LNCAP (cell line): ENCODE measurements at regions not wholly inside any gene's neighbourhood (a gene's known extent, or its start where the extent isn't known, plus 50 kb on each side); places are given as distances from the start of the nearest gene placed in this dataset.

Experiments used
- CTCF ChIP-seq: fragments of 450-650 bp; IDR thresholded peaks from 2 replicates; pipeline ENCODE4 v1.5.1; 2017; ENCODE audit warnings: mild to moderate bottlenecking

- no peak for TF ChIP-seq CTCF
These were observed 471.6 kb upstream of the FTMT start for GRCh38 chr5:121380066-121380465.

GRCh38 chr5:121384359-121384758 is 467.3 kb upstream of the FTMT start:
- no peak for TF ChIP-seq CTCF

GRCh38 chr5:121386334-121386733 is 465.3 kb upstream of the FTMT start:
- TF ChIP-seq CTCF = no peak

GRCh38 chr5:121396716-121397115 is 455.0 kb upstream of the FTMT start:
- TF ChIP-seq CTCF = no peak

- no peak for TF ChIP-seq CTCF
These were observed 451.8 kb upstream of the FTMT start for GRCh38 chr5:121399879-121400278.

- TF ChIP-seq CTCF = no peak
These were observed 442.9 kb upstream of the FTMT start for GRCh38 chr5:121408778-121409177.

- TF ChIP-seq CTCF = no peak
These were observed 436.4 kb upstream of the FTMT start for GRCh38 chr5:121415270-121415669.

GRCh38 chr5:121421646-121422045 is 430.0 kb upstream of the FTMT start:
- TF ChIP-seq CTCF = no peak
